Thyroid gland (tissue), 4 donors: ENCODE measurements at regions not wholly inside any gene's neighbourhood (a gene's known extent, or its start where the extent isn't known, plus 50 kb on each side); places are given as distances from the start of the nearest gene placed in this dataset.
"Not testable (repeated sequence)": the region's sequence is repeated elsewhere in the genome, so short reads cannot be mapped to it uniquely, and the experiment has no call there.

Source experiments
- DNase-seq, 2 donors: peaks; one replicate each; pipeline ENCODE4 v3.0.0-alpha.2; 2019
- H3K27ac ChIP-seq, 3 donors: fragments of 200-600 bp; sonication (generic); 1 replicate in 2 of 3; 2 replicates in 1 of 3; pipeline ENCODE4 v1.5.1; 2016 to 2019; ENCODE audit warnings: mild to moderate bottlenecking in 1 of 3, moderate library complexity in 1 of 3
- H3K27me3 ChIP-seq: fragments of 200-600 bp; sonication (generic); one replicate; pipeline ENCODE4 v1.5.1; 2019
- H3K36me3 ChIP-seq, 2 donors: fragments of 200-600 bp; sonication (generic); one replicate each; pipeline ENCODE4 v1.5.1; 2016 to 2019
- H3K4me1 ChIP-seq, 2 donors: fragments of 200-600 bp; sonication (generic); one replicate each; pipeline ENCODE4 v1.5.1; 2017 to 2019
- H3K4me3 ChIP-seq, 3 donors: fragments of 200-600 bp; sonication (generic); replicated peaks in 1 of 3; 1 replicate in 2 of 3; 2 replicates in 1 of 3; pipeline ENCODE4 v1.5.1; 2016; ENCODE audit warnings: mild to moderate bottlenecking in 1 of 3
- H3K9me3 ChIP-seq: fragments of 200-600 bp; sonication (generic); one replicate; pipeline ENCODE4 v1.5.1; 2017
- POLR2A ChIP-seq, 2 donors: fragments of 450-650 bp; IDR thresholded peaks; one replicate each; pipeline ENCODE4 v1.6.1; 2017; ENCODE audit warnings: antibody characterized with exemption in 2 of 2, mild to moderate bottlenecking in 2 of 2, moderate library complexity in 1 of 2
- WGBS, 2 donors: methylation state at CpG; one replicate each; pipeline ENCODE4 v1.1.5; 2017; 5-methylcytosine and 5-hydroxymethylcytosine counted together
- intact Hi-C: fragments of 100-400 bp; cut with DNase I; formaldehyde crosslinking; loops from one replicate; pipeline ENCODE4 v1.15.1; 2023
- TF ChIP-seq, protein P1 (sequence below), 6 experiments: fragments of 200-600 bp in 3 of 6; fragments of 450-650 bp in 3 of 6; sonication (generic) in 3 of 6; IDR thresholded peaks; one replicate each; pipeline ENCODE4 v1.5.1; 2016 to 2019; ENCODE audit warnings: antibody characterized with exemption in 6 of 6, mild to moderate bottlenecking in 2 of 6, inconsistent platforms in 1 of 6, moderate library complexity in 1 of 6

DNA sequence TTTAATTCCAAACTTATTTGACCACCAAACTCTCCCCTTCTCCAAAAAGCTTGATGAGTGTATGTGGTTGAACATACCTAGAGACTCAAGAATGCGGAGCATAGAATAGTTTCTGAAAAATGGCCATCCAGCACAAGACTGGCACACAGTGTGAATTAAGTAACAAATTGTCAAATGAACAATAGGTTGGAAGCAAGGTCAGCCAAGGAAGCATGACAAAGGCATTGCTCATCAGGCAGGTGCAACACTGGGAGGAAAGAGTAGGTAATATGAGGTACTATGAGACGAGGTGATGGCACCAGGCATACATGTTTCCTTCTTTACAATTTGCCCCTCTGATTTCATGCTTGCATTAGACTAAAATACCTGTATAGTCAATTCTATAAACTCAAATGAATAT is 73.7 kb downstream of the DKK1 start:
- no peak overlapping the region for H3K4me3 ChIP-seq
- TF ChIP-seq POLR2A (IDR thresholded peaks at IDR 0.05) = no peak
- TF ChIP-seq, protein P1, sequence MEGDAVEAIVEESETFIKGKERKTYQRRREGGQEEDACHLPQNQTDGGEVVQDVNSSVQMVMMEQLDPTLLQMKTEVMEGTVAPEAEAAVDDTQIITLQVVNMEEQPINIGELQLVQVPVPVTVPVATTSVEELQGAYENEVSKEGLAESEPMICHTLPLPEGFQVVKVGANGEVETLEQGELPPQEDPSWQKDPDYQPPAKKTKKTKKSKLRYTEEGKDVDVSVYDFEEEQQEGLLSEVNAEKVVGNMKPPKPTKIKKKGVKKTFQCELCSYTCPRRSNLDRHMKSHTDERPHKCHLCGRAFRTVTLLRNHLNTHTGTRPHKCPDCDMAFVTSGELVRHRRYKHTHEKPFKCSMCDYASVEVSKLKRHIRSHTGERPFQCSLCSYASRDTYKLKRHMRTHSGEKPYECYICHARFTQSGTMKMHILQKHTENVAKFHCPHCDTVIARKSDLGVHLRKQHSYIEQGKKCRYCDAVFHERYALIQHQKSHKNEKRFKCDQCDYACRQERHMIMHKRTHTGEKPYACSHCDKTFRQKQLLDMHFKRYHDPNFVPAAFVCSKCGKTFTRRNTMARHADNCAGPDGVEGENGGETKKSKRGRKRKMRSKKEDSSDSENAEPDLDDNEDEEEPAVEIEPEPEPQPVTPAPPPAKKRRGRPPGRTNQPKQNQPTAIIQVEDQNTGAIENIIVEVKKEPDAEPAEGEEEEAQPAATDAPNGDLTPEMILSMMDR (IDR thresholded peaks at IDR 0.05) = no peak
- H3K27me3 ChIP-seq = no peaks in the 10 kb centered on the region
- no peaks in the 10 kb centered on the region for H3K4me1 ChIP-seq
- no peaks in the 10 kb centered on the region for H3K9me3 ChIP-seq
- DNase-seq = no peak
- 48 to 65% methylated on average over 2 of the region's 2 CpGs for WGBS, 2 donors
- intact Hi-C loops = no loop called here
- H3K27ac ChIP-seq = no peak overlapping the region
- no peaks in the 10 kb centered on the region for H3K36me3 ChIP-seq

DNA sequence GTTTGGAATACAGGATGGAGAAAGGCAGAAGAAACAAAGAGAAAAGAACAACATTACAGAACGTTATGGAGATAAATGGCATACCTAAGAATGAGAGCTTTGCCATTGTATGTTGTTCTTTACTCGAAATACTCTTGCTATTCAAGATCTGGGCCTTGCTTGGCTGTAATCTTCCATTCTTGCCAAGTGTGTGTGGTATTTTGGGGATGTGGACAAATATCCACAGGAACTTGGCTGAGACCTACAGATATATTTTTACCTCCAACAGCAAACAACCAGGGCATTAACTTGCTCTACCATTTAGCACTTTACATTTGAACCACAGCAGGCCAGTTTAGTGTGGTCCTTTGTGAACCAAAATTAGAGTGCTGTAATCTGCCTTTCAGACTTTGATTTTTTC is 76.3 kb downstream of the DKK1 start:
- Histone ChIP-seq H3K27ac (no peak overlapping the region), H3K36me3 (no peaks in the 10 kb centered on the region), H3K9me3 (no peaks in the 10 kb centered on the region), H3K4me1 (no peaks in the 10 kb centered on the region), H3K4me3 (no peak overlapping the region), H3K27me3 (no peaks in the 10 kb centered on the region)
- no peak for TF ChIP-seq POLR2A (IDR thresholded peaks at IDR 0.05)
- TF ChIP-seq, protein P1 (IDR thresholded peaks at IDR 0.05) = no peak
- intact Hi-C loops = no loop called here
- DNase-seq = no peak
- 59 to 67% methylated on average over 2 of the region's 2 CpGs for WGBS, 2 donors

GRCh38 chr10:52391927-52392602 is 78.0 kb downstream of the DKK1 start:
- Histone ChIP-seq H3K9me3 (no peaks in the 10 kb centered on the region), H3K36me3 (no peaks in the 10 kb centered on the region), H3K4me3 (no peak overlapping the region), H3K27me3 (no peaks in the 10 kb centered on the region), H3K4me1 (no peaks in the 10 kb centered on the region), H3K27ac (no peak overlapping the region)
- no peak for DNase-seq
- 81 to 82% methylated on average over 7 of the region's 7 CpGs for WGBS, 2 donors
- TF ChIP-seq POLR2A (IDR thresholded peaks at IDR 0.05) = no peak
- TF ChIP-seq, protein P1 (IDR thresholded peaks at IDR 0.05) = no peak
- intact Hi-C loops = no loop called here

DNA sequence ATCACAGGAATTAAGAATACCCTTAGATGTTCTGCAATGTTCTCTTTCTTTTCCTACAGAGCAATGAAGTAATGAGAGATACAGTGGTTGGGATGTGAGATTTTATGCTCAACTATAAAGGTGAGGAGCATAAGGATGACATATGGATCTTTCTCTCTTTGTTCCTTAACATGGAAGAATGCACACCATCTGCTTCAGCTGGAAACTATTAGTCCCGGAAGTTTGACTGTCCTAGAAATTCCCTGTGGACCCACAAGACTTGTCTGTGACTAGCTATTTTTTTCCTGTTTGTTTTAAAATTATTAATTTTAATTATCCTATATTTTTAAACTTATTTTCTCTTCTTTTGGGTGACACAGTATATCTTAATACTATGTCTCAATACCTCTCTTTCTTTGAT is 80.2 kb downstream of the DKK1 start:
- 67 to 69% methylated on average over 1 of the region's 1 CpG for WGBS, 2 donors
- DNase-seq = no peak
- no peaks in the 10 kb centered on the region for H3K9me3 ChIP-seq
- intact Hi-C loops = no loop called here
- no peak overlapping the region for H3K27ac ChIP-seq
- TF ChIP-seq POLR2A (IDR thresholded peaks at IDR 0.05) = no peak
- TF ChIP-seq, protein P1 (IDR thresholded peaks at IDR 0.05) = no peak
- H3K36me3 ChIP-seq = no peaks in the 10 kb centered on the region
- H3K4me3 ChIP-seq = no peak overlapping the region
- H3K4me1 ChIP-seq = no peaks in the 10 kb centered on the region
- no peaks in the 10 kb centered on the region for H3K27me3 ChIP-seq

GRCh38 chr10:52400562-52400961 is 86.5 kb downstream of the DKK1 start:
- no peak for DNase-seq
- intact Hi-C loops = no loop called here
- 20 to 33% methylated on average over 1 of the region's 1 CpG for WGBS, 2 donors
- Histone ChIP-seq H3K4me1 (no peaks in the 10 kb centered on the region), H3K4me3 (no peak overlapping the region), H3K36me3 (no peaks in the 10 kb centered on the region), H3K27me3 (no peaks in the 10 kb centered on the region), H3K9me3 (no peaks in the 10 kb centered on the region), H3K27ac (no peak overlapping the region)
- TF ChIP-seq POLR2A (IDR thresholded peaks at IDR 0.05) = no peak
- TF ChIP-seq, protein P1 (IDR thresholded peaks at IDR 0.05) = no peak

GRCh38 chr10:52403801-52404200 is 89.7 kb downstream of the DKK1 start:
- H3K4me3 ChIP-seq, H3K27me3 ChIP-seq, H3K9me3 ChIP-seq, H3K36me3 ChIP-seq, H3K27ac ChIP-seq, intact Hi-C loops, DNase-seq, H3K4me1 ChIP-seq: not testable (repeated sequence)
- WGBS, 2 donors = 90 to 91% methylated on average over 3 of the region's 3 CpGs
